Left lung (tissue), 4 donors: ENCODE measurements at regions not wholly inside any gene's neighbourhood (a gene's known extent, or its start where the extent isn't known, plus 50 kb on each side); places are given as distances from the start of the nearest gene placed in this dataset.

Experiments used
- ATAC-seq: fragments of 200-7000 bp; cut with Tn5 transposase; one replicate; pipeline ENCODE4 v1.9.1; 2020; ENCODE audit warnings: moderate library complexity
- DNase-seq, 4 donors: peaks; one replicate each; pipeline ENCODE4 v3.0.0-alpha.2; 2013 to 2020
- H3K27ac ChIP-seq, 2 donors: fragments of 200-600 bp; sonication (generic) in 1 of 2; one replicate each; pipeline versions ENCODE4 v1.5.0 to v1.8.0; 2020 to 2021
- H3K27me3 ChIP-seq, 2 donors: fragments of 200-600 bp; sonication (generic) in 1 of 2; one replicate each; pipeline versions ENCODE4 v1.5.0 to v1.8.0; 2020 to 2021
- H3K36me3 ChIP-seq, 2 donors: fragments of 200-600 bp; sonication (generic) in 1 of 2; one replicate each; pipeline versions ENCODE4 v1.5.0 to v1.8.0; 2020 to 2021
- H3K4me1 ChIP-seq, 2 donors: fragments of 200-600 bp; one replicate each; pipeline ENCODE4 v1.8.0; 2021
- H3K4me3 ChIP-seq, 2 donors: fragments of 200-600 bp; sonication (generic) in 1 of 2; one replicate each; pipeline versions ENCODE4 v1.5.0 to v1.8.0; 2020 to 2021; ENCODE audit warnings: mild to moderate bottlenecking in 1 of 2
- H3K9me3 ChIP-seq, 2 donors: fragments of 200-600 bp; sonication (generic) in 1 of 2; one replicate each; pipeline versions ENCODE4 v1.5.0 to v1.8.0; 2020 to 2021
- CTCF ChIP-seq, 2 donors: fragments of 200-600 bp; sonication (generic) in 1 of 2; IDR thresholded peaks; one replicate each; pipeline versions ENCODE4 v1.5.0 to v1.8.0; 2021; ENCODE audit warnings: antibody characterized with exemption in 2 of 2
- intact Hi-C, 2 donors: fragments of 100-400 bp; cut with DNase I; formaldehyde crosslinking; loops; one replicate each; pipeline versions ENCODE4 v1.11.2 to v1.14.2; 2022
- donor health status: DM: no; HTN: yes; CAD: no.
- donor health status: DM: no; HTN: no; CAD: no.

- ATAC-seq (no peak), DNase-seq (no peak)
- TF ChIP-seq CTCF (IDR thresholded peaks at IDR 0.05) = no peak
- intact Hi-C loops = no loop called here
- Histone ChIP-seq H3K4me1 (no peaks in the 10 kb centered on the region), H3K27me3 (no peaks in the 10 kb centered on the region), H3K4me3 (no peak overlapping the region), H3K27ac (no peak overlapping the region), H3K9me3 (peaks cover 0 to 6% of the 10 kb centered on the region in 2 donors), H3K36me3 (no peaks in the 10 kb centered on the region)
Observed at GRCh38 chr4:137180349-137180748, 351.9 kb downstream of the PCDH18 start.

- TF ChIP-seq CTCF (IDR thresholded peaks at IDR 0.05) = no peak
- DNase-seq = no peak
- no peak overlapping the region for H3K4me3 ChIP-seq
- ATAC-seq = no peak
- intact Hi-C loops = no loop called here
- no peak overlapping the region for H3K27ac ChIP-seq
- H3K4me1 ChIP-seq = no peaks in the 10 kb centered on the region
- no peaks in the 10 kb centered on the region for H3K36me3 ChIP-seq
- H3K27me3 ChIP-seq = no peaks in the 10 kb centered on the region
- H3K9me3 ChIP-seq = no peaks in the 10 kb centered on the region
Observed at GRCh38 chr4:137156807-137157206, 375.5 kb downstream of the PCDH18 start.

- no peak overlapping the region for H3K27ac ChIP-seq
- no peak overlapping the region for H3K4me3 ChIP-seq
- DNase-seq = no peak
- no peak for TF ChIP-seq CTCF (IDR thresholded peaks at IDR 0.05)
- no peaks in the 10 kb centered on the region for H3K4me1 ChIP-seq
- no peaks in the 10 kb centered on the region for H3K27me3 ChIP-seq
- H3K9me3 ChIP-seq = no peaks in the 10 kb centered on the region
- no peak for ATAC-seq
- H3K36me3 ChIP-seq = no peaks in the 10 kb centered on the region
- intact Hi-C loops = no loop called here
Observed at GRCh38 chr4:137156054-137156453, 376.2 kb downstream of the PCDH18 start.

- Histone ChIP-seq H3K27me3 (no peaks in the 10 kb centered on the region), H3K27ac (no peak overlapping the region), H3K36me3 (no peaks in the 10 kb centered on the region), H3K4me1 (no peaks in the 10 kb centered on the region), H3K9me3 (no peaks in the 10 kb centered on the region), H3K4me3 (no peak overlapping the region)
- ATAC-seq (no peak), DNase-seq (no peak)
- TF ChIP-seq CTCF (IDR thresholded peaks at IDR 0.05) = no peak
- intact Hi-C loops = no loop called here
Observed at GRCh38 chr4:137131201-137131600, 401.1 kb downstream of the PCDH18 start.

- H3K27ac ChIP-seq = no peak overlapping the region
- H3K4me1 ChIP-seq = no peaks in the 10 kb centered on the region
- no peaks in the 10 kb centered on the region for H3K36me3 ChIP-seq
- intact Hi-C loops = no loop called here
- no peaks in the 10 kb centered on the region for H3K27me3 ChIP-seq
- no peak overlapping the region for H3K4me3 ChIP-seq
- DNase-seq (no peak), ATAC-seq (no peak)
- no peak for TF ChIP-seq CTCF (IDR thresholded peaks at IDR 0.05)
- H3K9me3 ChIP-seq = no peaks in the 10 kb centered on the region
Observed at GRCh38 chr4:137129845-137130244, 402.4 kb downstream of the PCDH18 start.
